ENCODE measurements at regions not wholly inside any gene's neighbourhood (a gene's known extent, or its start where the extent isn't known, plus 50 kb on each side); places are given as distances from the start of the nearest gene placed in this dataset.

- TF ChIP-seq, protein P1, sequence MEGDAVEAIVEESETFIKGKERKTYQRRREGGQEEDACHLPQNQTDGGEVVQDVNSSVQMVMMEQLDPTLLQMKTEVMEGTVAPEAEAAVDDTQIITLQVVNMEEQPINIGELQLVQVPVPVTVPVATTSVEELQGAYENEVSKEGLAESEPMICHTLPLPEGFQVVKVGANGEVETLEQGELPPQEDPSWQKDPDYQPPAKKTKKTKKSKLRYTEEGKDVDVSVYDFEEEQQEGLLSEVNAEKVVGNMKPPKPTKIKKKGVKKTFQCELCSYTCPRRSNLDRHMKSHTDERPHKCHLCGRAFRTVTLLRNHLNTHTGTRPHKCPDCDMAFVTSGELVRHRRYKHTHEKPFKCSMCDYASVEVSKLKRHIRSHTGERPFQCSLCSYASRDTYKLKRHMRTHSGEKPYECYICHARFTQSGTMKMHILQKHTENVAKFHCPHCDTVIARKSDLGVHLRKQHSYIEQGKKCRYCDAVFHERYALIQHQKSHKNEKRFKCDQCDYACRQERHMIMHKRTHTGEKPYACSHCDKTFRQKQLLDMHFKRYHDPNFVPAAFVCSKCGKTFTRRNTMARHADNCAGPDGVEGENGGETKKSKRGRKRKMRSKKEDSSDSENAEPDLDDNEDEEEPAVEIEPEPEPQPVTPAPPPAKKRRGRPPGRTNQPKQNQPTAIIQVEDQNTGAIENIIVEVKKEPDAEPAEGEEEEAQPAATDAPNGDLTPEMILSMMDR (IDR thresholded peaks at IDR 0.05; ENCODE audit: low read length) = peak; percentile 21; the same call in 1 of the 2 replicates
- TF ChIP-seq EZH2phosphoT487 (IDR thresholded peaks at IDR 0.05; ENCODE audit: low read length) = no peak
Measured at GRCh38 chr4:162461952-162462351, 298.2 kb upstream of the FSTL5 start.
